CD4-positive, alpha-beta T cell treated with Interleukin-4 for 1 hour (primary cell): ENCODE measurements at regions not wholly inside any gene's neighbourhood (a gene's known extent, or its start where the extent isn't known, plus 50 kb on each side); places are given as distances from the start of the nearest gene placed in this dataset.
"Not testable (repeated sequence)": the region's sequence is repeated elsewhere in the genome, so short reads cannot be mapped to it uniquely, and the experiment has no call there.

Experiments
- DNase-seq, 2 donors: peaks; one replicate each; pipeline ENCODE4 v3.0.0-alpha.2; 2020 to 2022

DNA sequence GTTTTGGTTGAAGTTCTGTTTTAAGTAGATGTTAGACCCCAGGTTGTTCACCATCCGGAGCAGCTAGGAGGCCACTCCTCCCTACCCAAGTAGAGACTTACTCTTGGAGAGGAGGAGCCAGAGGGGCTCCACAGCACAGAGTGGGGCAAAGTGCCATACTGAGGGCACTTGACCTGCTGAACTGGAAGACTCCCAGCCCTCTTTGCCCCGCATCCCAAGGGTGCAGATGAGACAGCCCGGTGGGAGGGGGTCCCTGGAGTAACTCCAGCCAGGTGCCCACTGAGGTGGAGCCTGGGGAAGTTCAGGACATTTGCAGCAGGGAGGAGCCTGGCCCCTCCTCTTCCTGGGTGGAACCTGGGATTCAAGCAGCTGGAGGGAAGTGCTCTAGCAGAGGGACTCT, 102.1 kb upstream of the GPR6 start:
- no peak for DNase-seq

DNA sequence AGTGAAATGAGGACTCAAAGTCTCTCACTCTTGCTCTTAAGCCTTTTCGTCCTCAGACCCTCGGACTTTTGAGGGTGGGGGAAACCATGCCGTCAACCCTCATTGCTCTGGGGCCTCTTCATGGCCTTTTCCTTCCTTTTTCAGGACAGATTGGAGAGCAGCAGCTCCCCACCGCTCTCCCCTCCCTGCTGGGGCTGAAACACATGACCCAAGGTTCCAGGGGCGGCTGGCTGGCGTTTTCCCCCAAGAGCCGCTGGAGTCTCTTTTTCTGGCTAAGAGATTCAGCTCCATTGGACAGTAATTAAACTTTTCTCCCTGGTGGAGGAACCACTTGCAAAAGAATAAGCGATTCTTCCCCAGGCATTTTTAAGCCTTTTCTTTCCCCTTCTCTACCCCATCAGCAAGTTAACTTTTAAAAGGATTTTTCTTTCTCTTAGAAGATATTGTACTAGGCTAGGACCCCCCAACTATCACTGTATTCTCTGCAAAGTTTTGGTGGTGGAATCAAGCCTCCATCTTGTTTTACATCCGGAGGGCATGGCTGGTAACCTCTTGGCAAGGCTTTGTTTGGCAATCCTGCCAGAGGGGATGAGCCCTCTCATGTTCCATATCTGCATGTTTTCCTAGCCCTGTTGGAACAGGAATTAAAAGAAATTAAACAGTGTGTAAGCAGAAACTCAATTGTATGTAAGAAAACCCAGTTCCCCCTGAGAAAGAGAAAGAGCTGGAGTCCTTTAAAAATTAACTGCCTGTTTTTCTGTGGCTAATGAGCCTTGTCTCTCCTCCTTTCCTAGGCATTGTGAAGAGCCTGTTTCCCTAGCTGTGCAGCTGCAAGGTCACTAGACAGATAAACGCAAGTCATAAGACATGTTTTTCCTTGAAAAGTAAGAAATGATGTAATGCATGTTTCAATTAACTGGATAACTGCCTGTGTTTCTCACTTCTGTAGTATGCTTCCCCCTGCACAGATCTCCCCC, 100.8 kb upstream of the GPR6 start:
- no peak for DNase-seq

DNA sequence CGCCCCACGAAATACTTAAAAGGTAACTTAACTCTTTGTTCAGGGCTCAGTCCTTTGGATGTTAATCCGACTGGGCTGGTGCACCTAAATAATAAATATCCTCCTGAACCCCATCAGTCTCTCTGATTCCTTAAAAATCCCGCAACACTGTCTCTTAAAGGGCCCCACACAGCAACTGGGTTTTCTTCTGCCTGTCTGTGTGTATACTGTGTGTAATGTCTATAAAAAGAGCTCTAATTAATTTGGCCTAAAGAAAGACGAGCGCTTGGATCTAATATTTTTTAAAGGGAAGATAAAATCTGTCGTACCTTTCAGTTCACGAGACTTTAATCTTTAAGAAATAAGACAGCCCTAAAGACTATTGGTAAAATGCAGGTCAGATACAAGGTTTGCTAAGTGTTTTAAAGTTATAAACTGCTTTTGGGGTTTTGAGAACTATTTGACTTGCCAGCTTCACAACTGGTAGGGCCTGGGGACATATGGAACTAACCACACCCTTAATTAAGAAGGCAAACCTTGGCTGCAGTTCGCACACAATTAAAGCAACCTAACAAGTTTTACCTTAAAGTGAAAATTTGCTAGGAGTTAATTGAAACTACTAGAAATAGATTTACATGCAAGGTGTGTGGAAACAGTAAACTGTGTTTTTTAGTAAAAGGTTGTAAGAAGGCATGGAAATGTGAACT, 100.0 kb upstream of the GPR6 start:
- not testable (repeated sequence) for DNase-seq

DNA sequence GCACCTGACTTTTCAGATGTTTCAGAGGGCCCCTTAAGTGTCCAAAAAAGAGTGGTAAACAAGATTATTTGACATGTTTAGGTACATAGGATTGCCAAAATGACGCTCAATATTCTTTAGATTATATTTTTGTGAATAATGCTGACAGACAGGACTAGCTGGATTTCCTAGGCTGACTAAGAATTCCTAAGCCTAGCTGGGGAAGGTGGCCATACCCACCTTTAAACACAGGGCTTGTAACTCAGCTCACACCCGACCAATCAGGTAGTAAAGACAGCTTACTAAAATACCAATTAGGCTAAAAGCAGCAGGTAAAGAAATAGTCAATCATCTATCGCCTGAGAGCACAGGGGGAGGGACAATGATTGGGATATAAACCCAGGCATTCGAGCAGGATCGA, 99.0 kb upstream of the GPR6 start:
- DNase-seq, result not testable (repeated sequence)

DNA sequence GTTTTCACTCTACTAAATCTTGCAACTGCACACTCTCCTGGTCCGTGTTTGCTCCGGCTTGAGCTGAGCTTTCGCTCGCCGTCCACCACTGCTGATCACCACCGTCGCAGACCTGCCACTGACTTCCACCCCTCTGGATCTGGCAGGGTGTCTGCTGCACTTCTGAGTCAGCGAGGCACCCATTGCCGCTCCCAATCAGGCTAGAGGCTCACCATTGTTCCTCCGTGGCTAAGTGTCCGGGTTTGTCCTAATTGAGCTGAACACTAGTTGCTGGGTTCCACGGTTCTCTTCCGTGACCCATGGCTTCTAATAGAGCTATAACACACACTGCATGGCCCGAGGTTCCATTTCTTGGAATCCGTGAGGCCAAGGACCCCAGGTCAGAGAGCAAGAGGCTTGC, 98.6 kb upstream of the GPR6 start:
- no peak for DNase-seq

DNA sequence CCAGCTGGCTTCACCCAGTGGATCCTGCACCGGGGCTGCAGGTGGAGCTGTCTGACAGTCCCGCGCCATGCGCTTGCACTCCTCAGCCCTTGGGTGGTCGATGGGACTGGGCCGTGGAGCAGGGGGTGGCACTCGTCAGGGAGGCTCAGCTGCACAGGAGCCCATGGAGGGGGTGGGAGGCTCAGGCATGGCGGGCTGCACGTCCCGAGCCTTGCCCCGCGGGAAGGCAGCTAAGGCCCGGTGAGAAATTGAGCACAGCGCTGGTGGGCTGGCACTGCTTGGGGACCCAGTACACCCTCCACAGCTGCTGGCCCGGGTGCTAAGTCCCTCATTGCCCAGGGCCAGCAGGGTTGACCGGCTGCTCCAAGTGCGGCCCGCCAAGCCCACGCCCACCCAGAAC, 97.0 kb upstream of the GPR6 start:
- DNase-seq, result not testable (repeated sequence)

DNA sequence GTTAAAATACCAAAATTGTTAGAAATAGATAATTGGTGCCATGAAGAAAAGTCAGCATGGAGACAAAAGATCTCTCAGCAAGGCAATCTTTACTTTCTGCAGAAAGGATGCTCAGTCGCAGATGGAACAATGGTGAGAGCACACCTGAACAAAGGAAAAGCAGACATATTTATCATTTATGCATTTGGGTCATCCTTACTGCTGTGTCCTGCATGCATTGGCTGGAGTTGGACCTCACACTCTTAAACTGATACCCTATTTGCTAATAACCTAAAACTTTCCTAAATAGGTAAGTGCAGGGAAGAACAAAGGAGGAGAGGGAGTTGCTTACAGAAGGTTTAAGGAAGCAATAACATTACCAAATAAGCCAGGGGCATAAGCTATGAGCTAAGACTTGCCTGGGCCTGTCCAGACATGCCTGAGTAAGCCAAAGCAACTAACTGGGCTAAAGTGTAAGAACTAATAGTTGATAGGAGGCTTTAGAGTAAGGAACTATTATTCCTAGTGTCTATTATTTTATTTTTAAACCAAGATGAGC, 96.1 kb upstream of the GPR6 start:
- DNase-seq, result not testable (repeated sequence)

DNA sequence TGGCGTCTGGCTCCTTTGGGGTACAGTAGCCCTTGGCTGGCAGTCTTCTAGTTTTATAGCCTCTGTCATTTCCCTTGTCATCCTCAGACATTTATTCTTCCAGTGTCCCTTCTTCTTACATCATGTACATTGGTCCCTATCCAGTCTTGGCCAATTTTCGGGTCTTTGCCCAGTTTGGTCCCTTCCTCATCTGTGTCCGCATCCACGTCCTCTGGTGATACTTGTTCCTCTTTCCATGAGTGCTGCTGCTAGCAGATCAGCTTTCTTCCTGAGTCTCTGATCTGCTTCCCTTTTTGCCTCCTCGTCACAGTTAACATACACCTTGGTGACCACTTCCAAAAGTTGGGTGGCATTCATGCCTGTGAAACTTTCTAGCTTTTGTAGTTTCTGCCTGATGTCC, 86.2 kb upstream of the GPR6 start:
- peak in 1 of 2 donors; percentile 46 for DNase-seq

DNA sequence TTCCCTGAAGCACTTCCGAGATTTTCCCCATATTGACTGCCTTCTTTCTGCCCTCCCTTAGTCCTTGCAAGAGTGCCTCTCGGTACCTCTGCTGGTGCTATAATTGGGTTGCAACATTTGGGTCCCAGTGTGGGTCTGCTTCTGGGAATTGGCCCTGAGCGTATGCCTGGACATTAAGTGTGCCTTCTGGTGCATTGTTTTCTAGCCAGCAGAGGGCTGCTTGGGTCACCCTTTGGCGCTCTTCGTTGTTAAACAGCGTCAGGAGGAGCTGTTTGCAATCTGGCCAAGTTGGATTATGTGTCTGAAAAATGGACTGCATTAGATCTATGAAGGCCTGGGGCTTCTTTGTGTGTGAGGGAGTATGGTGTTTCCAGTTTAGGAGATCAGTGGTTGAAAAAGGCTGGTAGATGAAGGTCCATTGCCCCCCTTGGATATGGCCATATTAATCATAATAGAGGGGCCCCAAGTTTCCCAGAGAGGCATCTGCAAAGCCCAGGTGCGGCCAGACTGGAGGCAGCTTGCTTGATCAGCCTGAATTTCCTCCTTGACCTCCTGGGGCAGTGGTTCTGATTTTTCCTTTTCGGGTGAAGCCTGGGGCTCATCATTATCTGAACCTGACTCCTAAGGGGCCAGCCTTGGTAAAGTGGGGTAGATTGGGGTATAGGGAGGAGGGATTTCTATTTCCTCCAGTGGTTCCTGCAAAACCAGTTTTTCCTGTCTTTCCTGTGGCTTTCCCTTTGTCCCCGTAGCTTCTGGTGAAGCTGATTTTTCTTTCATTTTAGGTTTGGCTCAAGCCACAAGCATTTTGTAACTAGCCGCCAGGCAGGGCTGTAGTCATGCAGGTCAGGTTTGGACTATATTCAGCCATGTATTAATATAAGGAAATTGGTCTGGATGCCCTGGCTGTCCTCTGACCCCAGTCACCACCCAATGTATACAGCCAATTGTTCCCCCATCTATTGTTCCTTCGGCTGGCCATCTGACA, 85.4 kb upstream of the GPR6 start:
- no peak for DNase-seq

DNA sequence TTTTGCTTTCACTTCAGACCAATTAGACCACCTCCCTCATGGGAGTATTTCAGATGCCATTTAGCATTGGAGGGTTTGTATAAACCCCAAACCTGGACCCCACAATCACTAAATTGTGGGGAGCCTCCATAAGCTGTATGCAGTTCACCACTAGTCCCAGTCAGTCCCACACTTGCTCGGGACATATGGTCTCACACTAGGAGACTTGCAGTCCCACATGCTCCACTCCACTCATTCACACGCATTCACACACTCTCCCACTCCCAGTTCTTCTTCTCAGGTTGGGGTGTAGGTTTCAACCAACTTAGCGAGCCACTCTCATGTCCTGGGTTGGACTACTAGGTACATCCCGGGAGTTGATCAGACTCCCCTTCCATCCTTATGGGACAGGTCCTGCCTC, 84.5 kb upstream of the GPR6 start:
- no peak for DNase-seq

DNA sequence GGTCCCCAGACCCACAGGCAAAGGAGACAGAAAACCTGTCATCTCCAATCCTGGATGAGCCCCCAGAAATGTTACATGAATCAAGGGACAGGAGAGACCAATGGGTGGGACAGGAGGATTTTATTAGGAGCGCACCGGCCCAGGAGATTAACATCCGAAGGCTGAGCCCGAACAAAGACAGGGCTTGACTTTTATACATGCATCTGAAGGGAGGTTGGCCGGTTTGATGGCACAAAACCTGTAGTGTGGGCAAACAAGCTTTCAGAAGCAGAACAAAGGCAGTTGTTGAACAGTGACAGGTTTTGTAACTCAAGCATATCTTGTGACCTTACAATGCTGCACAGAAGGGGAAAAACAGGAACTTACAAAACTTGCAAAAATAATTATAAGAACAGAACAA, 83.9 kb upstream of the GPR6 start:
- no peak for DNase-seq

DNA sequence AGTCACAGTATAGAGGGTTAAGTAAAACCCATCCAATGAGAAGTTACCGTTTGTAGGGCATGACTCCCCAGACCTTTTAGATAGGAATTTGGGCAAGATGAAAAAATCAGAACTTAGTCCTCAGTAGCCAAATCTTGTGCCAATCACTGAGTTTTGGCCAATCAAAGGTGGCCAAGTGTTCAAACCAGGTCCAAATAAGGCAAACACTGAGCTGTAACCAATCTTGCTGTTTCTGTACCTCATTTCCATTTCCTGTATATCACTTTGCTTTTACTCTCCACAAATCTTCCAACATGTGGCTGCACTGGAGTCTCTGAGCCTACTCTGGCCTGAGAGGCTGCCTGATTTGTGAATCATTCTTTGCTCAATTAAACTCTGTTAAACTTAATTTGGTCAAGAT, 81.8 kb upstream of the GPR6 start:
- DNase-seq, result no peak

DNA sequence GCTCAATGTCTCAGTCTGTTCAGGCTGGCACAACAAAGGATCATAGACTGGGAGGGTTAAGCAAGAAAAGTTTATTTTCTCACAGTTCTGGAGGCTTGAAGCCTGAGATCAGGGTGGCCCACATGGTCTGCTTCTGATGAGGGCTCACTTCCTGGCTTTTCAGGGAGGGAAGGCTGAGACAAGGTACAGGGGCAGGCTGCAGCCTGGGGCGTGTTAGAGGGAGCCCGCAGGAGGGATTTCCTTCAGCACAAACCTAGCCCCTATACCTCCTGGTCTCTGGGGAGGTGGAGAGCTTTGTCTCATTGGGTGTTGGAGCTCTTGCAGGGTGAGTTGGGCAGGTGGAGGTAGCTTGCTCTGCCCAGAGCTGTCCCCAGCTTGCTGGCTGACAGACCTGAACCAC, 81.1 kb upstream of the GPR6 start:
- no peak for DNase-seq

DNA sequence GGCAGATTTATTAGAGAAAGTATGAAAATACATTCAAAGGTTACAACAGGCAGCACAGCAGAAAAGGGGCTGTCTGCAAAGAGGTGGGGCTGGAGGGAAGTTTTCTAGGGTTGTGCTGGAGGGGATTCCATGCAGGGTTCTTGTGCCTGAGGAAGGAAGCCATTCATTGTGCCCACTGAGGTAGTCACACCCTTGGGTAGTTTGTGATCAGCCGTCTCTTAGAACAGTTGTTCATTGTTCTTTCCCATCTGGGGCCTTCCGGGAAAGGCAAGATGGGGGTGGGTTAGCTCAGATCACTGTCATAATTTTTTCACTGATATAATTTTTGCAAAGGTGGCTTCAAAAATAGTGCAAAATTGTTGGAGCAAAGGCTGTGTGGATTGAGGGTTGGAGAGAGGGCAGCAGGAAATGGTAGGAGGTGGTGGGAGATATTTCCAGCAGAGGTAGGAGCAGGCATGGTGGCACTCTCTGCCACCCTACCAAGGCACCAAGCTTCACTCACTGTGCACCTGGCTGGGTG, 80.5 kb upstream of the GPR6 start:
- DNase-seq, result no peak

DNA sequence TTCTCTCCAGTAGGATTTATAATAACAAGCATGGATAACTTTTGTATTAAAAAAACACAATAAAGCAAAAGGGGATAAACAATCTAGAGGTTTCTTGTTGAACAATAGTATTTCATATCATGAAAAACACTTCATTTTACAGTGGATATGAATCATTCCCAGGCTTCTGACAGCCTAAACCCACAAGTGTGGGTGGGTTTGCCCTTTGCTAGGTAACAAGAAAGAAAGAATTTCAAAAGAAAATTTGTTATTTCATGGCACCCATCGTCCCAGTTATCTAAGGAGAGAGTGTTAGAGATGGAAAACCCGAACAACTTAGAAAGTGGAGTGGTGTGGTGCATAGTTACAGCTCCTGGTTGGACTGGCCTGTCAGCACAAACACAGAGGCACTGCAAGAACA, 76.1 kb upstream of the GPR6 start:
- no peak for DNase-seq

DNA sequence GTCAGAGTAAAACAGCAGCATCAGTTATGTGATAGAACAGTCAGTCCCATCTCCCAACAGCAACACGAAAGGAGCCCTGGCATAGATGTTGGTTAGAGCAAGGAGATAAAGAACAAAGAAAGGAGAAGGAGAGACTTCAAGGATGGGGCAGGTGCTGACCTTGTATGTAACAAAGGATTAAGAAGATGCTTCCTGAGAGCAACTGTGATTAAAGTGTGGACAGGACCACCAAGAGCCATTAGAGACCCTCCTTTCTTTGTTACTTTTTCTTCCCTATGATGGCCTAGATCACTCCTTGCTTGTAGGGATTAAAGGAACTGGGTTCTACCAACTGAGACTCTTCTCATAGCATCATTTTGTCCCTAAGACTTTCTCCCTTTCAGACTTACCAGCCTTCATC, 75.2 kb upstream of the GPR6 start:
- DNase-seq, result no peak

DNA sequence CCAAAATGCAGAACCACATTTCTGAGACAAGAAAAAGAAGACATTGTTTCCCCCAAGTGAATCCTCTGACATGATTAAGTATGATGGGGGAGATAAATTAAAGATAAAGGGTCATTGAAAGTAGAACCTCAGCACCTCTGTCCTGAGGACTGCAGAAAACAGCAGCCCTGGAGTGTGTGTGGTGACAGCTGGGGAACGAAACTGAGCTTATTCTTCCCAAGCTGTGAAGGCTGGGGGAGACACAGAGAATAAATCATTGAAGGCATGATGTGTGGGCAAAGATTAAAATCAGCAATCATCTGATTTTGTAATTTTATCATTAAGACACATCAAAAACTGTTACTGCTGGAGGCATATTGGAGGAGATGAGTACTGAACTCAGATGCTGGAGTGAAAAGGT, 67.5 kb upstream of the GPR6 start:
- no peak for DNase-seq

DNA sequence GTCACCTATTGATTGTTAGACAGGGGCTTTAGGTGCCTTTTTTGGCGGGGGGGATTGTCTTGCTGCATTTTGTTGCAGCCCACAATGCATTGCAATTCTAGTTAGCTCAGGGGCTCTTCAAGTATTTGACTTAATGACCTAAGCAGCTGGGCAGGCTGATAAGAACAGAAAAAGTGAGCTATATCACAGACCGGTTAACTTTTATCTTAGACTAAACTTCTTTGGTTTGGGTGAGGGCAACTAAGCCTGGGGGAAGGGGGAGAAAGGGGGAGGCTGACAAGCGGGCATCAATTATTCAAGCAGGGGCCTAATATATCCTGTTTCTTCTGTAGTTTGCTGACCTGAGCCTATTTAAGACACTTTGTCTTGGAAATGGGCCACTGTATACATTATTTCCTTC, 66.0 kb upstream of the GPR6 start:
- no peak for DNase-seq

DNA sequence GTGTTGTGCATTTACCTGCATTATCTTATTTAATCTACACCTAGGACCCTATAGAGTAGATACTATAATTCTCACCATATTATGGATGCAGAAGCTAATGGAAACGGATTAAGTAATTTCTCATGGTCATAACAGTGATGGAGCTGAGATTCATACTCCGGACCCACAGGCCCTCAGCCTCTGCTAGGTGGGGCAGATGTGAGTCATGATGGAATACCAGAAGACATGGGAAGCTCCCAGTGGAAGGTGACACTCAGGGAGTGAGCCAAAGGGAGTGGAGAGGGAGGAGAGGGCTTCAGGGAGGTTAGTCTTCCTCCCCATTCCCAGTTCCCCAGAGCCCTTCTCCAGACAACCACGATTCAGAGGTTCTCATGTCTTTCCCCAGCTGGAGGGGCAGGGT, 65.2 kb upstream of the GPR6 start:
- DNase-seq, result no peak

DNA sequence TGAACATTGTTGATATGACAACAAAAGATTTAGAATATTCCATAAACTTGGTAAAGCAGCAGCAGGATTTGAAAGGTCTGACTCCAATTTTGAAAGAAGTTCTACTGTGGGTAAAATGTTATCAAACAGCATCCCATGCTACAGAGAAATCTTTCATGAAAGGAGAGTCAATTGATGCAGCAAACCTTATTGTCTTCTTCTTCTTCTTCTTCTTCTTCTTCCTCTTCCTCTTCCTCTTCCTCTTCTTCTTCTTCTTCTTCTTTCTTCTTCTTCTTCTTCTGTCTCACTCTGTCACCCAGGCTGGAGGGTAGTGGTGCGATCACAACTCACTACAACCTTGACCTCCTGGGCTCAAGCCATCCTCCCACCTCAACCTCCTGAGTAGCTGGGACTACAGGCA, 62.4 kb upstream of the GPR6 start:
- not testable (repeated sequence) for DNase-seq

DNA sequence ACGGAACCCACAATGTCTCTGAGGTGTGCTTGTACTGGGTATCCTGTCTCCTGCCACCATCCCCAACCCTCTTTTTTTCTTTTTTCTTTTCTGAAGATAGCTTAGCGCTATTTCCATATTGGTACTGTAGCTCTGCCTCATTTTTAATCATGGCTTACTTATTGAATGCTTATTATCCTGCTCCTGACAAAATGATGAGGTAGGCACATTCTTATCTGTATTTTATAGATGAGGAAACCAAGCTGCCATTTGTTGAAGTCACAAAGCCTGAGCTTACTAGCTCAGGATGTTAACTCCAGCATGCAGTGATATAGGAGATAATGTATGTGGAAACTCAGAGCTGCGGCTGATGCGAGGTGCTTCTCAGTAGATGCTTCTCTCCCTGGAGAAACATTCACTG, 61.4 kb upstream of the GPR6 start:
- no peak for DNase-seq

DNA sequence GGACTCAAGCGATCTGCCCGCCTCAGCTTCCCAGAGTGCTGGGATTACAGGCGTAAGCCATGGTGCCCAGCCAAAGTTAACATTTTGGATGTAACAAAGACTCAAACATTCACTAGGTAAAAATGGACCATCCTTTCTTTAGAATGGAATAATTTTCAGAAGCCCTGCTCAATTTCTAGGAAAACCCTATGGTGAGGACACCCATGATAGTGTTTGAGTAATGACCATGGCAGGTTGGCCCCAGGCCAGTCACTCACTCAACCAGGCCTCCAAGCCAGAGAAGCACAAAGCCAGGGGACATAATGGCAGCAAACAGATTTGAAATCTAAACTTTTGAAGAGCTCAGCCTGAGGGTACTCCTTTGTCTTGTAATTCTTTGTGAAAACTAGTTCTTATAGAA, 59.9 kb upstream of the GPR6 start:
- DNase-seq, result no peak

DNA sequence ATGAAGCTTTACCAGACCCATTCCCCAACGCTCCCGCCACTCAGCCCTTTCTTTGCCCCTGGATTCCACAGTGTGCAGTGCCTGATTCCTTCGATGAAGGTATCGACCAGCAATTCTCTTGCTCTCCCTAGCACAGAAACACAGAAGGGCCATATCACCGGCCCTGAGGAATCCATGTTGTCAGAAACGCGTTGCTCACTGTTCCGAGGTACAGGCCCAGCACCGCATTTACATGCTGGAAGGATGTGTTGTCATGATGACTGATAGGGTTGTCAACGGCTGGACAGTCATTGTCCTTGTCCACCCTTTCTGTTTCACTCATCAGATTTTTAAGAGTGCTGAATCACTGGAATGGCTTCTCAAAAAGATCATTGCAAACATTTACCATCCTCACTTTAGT, 57.2 kb upstream of the GPR6 start:
- DNase-seq, result no peak
